GM21717 (cell line): ENCODE measurements at regions not wholly inside any gene's neighbourhood (a gene's known extent, or its start where the extent isn't known, plus 50 kb on each side); places are given as distances from the start of the nearest gene placed in this dataset.

Source experiments
- ATAC-seq: cut with Tn5 transposase; IDR thresholded peaks from one replicate; pipeline ENCODE4 v1.9.1; 2021; ENCODE audit warnings: mild to moderate bottlenecking, moderate library complexity; ENCODE audit not compliant: unreplicated experiment

- ATAC-seq: no peak
These were observed 463.5 kb downstream of the TAFA4 start for GRCh38 chr3:68468695-68469375.

DNA sequence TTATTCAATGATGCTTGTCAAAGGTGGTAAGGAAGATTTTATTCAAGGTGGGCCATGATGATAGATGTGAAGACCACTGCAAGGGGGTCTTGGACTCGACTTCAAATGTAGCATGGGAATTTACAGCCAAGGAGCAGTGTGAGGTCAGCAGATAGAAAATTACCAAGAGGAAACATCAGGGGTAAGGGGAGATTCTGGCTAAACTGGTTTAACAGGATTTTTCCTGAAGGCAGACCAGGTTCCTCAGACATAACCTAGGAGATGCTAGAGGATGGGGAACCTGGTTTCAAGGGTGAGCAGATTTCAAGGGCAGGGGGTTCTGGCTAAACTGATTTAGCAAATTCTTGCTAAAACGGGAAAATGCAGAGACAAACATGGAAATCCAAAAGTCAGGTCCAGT, 464.9 kb downstream of the TAFA4 start:
- ATAC-seq: no peak

GRCh38 chr3:68458581-68458980, 473.8 kb downstream of the TAFA4 start:
- ATAC-seq: no peak

DNA sequence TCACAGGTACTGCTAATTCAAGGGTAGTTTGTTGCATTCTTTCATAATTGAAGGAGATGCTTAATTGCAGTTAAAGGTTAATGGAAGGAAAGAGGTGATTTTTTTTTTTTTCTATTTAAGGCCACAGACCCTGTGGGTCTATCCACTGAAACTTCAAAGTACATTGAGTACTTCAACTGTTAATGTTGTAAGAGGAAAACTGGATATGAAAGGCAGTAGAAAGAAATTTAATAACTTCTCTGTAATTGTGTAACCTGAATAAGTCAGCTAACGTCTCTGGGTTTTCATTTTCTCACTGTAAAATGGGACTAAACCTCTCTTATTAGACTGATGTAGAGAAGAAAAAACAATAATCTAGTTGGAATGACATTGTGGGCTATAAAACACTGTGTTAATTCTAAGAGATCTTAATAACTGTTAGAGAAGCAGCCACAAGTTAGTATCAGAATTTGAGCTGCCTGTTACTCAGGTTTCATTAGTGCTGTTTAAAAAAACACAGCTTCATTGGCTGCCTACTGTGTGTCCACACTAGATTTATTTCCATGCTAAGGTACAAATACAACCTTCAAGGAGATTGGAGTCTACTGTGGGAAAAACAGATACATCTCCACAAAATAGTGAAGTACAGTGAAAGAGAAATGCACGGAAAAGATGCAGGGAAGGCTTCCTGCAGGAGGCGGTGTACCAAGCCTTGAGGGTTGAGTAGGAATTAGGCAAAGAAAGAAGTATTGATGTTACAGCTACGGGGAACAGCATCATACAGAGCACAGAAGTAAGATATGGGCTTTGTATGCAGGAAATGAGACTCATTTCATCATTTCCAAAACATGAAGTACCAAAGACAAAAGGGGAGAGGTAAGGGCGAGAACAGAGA, 483.6 kb downstream of the TAFA4 start:
- no peak for ATAC-seq

GRCh38 chr3:68447885-68448284, 484.5 kb downstream of the TAFA4 start:
- ATAC-seq: no peak

DNA sequence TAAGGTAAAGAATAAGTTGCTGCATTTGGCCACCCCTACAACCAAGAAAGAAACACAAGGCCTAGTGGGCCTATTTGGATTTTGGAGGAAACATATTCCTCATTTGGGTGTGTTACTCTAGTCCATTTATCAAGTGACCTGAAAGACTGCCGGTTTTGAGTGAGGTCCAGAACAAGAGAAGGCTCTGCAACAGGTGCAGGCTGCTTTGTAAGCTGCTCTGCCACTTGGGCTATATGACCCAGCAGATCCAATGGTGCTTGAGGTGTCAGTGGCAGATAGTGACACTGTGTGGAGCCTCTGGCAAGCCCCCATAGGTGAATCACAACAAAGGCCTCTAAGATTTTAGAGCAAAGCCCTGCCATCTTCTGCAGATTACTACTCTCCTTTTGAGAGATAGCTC, 491.3 kb downstream of the TAFA4 start:
- ATAC-seq: no peak

GRCh38 chr3:68436619-68437401, 495.5 kb downstream of the TAFA4 start:
- ATAC-seq: no peak

DNA sequence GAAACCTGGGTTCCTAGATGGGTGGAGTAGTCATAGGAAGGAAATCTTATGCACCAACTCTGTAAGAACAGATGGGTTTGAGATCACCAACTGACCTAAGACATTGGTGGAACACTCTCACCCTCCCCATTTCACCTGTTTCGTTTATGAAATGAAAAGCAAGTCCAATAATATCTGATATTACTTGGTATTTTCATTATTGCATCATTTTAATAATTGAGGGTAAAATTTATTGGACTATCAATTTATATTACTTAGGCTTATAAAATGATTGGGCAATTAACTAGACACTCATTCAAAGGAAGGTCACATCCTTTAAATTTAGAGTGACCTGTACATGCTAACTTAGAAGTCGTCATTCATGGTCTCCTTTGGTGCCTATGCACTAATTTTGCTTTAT, 503.9 kb downstream of the TAFA4 start:
- ATAC-seq: no peak

- ATAC-seq: no peak
These were observed 507.4 kb downstream of the TAFA4 start for GRCh38 chr3:68424796-68425460.

GRCh38 chr3:68408626-68409025, 523.7 kb downstream of the TAFA4 start:
- no peak for ATAC-seq

DNA sequence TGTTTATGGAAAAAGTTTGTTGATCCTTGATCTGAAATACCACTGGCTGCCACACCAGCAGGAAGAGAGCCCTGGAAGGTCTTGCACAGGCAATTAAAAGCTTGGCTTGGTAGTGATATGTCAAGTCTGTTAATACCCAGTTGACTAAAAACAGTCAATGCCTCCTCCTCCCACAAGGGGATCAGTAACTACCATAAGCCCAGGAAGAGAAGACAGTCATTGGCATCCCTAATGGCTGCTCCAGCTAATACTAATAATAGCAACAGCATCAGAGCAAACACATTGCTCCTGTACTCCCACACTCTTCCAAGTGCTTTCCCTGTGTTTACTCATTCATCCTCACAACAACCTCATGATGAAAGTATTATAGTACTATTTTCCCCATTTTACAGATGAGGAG, 528.6 kb downstream of the TAFA4 start:
- ATAC-seq: no peak

DNA sequence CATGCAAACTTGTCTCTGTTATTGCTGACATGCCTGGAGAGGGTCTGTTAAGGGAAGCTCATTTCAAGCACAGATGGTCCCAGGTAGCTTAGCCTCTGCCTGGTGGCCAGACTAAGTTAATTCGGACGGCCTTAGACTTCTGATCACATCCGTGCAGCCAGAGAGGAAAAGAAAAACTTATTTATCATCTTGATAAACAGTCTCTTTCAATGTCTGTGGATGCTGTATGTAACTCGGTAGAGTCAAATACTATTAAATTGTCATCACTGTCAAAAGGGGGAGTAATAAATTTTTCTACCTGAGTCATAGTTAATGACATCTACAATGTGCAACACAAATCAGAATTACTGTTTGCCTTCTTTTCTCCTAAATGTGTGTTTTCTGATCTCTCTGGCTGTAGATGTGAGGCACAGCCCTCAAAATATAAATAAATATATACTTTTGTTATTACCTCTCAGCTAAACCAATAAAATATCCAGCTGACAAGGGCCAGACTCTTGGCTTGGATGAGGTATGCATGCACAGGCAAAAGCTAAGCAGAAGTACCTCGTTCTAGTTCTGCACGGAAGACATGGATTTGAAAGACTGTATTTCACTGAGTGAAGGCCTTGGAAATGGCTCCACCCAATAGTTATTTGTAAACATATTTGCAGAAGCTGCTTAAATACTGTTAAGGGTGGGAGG, 530.0 kb downstream of the TAFA4 start:
- ATAC-seq: no peak

DNA sequence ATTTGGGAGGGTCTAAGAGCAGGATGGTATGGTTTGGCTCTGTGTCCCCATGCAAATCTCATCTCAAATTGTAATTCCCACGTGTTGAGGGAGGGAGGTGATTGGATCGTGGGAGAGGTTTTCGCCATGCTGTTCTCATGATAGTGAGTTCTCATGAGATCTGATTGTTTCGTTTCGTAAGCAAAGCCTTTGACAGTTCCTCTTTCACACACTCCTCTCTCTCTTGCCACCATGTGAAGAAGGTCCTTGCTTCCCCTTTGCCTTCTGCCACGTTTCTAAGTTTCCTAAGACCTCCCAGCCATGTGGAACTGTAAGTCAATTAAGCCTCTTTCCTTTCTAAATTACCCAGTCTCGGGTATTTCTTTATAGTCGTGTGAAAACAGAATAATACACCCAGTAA, 553.7 kb downstream of the TAFA4 start:
- ATAC-seq: no peak

- ATAC-seq: no peak
These were observed 558.6 kb downstream of the TAFA4 start for GRCh38 chr3:68373727-68374126.

- no peak for ATAC-seq
These were observed 568.6 kb downstream of the TAFA4 start for GRCh38 chr3:68363796-68364195.

GRCh38 chr3:68360492-68360891, 571.9 kb downstream of the TAFA4 start:
- ATAC-seq: no peak

DNA sequence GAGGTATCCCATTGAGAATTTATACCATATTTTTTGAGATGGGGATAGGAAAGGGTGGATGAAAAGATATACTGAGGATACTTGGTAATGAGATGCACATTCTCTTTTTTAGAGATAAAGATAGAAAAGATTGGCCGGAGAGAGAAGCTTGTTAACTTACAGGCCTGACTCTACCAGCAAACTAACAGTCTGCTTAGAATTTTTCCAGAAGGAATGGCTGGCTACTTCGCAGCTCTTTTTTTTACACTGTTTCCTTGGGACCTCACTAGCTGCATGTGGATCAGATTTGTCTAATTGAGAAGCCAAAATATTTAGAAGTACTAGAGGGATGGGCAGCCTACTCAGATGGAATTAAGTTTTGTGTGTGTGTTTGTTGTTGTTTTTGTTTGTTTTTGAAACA, 586.6 kb downstream of the TAFA4 start:
- ATAC-seq: no peak

GRCh38 chr3:68342426-68342825, 589.9 kb downstream of the TAFA4 start:
- ATAC-seq: no peak

- no peak for ATAC-seq
These were observed 596.3 kb downstream of the TAFA4 start for GRCh38 chr3:68336042-68336441.

DNA sequence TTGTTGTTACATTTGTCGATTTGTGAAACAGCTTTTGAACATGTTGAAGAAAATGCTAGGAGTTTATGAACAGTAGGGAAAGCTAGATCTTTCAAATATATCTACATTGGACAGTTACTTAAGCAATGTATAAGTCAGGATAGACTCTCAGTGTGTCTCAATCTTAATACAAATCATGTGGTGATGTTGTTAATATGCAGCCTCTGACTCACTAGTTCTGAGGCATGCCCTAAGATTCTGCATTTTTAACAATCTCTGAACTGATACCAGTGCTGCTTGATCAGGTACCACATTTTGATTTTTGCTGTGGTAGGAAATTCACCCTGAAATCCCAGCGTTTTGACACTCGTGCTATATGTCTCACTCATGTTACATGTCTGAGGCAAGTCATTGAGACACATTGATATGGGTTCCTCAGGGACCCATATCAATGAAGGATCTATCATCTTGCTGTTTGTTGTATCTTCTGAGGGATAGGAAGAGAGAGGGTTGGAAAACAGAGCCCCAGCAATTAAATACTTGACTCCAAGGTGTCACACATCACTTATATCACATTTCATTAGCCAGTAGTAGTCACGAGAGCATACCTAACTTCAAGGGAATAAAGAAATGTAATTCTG, 597.9 kb downstream of the TAFA4 start:
- no peak for ATAC-seq
